ENCODE measurements at regions not wholly inside any gene's neighbourhood (a gene's known extent, or its start where the extent isn't known, plus 50 kb on each side); places are given as distances from the start of the nearest gene placed in this dataset.
"Not testable (repeated sequence)": the region's sequence is repeated elsewhere in the genome, so short reads cannot be mapped to it uniquely, and the experiment has no call there.

DNA sequence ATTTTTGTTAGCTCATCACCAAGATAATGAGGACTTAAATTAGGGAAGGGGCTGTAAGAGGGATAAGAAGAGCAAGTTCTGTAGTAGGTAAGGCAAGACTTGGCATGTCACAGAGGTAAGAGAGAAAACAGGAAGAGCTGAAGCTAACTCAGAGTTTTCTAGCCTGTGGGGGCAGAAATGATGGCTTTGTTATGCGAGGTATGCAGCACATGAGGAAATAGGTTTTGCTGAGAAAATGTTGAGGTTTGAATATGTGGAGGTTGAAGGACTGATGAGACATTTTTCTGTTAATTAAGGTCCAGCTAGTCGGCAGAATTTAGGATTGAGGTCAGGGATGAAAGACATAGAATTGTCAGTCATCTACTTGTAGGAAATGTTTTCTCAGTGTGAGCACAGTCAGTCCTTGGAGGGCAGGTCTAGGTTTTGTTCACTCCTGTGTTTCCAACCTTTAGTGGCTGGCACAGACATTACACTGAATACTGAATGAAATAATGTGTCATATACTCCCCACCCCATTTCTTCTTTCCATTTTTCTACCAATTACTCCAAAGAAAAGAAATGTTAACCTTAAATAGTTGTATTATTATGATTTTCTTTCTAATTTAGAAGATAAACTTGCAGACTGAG, 154.0 kb upstream of the AADAT start:
- no peak for DNase-seq

DNA sequence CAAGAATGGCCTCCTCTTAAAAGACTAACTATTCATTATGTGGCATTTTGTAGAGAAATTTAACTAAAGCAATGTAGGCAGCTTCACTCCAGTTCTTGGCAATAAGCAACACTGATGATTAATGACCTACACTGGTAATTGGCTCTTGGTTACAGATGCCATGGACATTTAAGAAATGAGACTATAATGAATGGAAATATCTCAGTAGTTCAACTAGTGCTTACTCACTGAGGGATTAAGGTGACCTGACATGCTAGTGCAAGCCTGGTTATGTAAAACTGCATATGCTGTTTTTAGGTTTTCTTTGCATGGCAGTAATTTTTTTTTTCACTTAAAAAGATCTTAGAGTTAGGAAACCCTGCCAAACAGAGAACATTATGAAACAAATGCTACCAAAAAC, 152.7 kb upstream of the AADAT start:
- no peak for DNase-seq

DNA sequence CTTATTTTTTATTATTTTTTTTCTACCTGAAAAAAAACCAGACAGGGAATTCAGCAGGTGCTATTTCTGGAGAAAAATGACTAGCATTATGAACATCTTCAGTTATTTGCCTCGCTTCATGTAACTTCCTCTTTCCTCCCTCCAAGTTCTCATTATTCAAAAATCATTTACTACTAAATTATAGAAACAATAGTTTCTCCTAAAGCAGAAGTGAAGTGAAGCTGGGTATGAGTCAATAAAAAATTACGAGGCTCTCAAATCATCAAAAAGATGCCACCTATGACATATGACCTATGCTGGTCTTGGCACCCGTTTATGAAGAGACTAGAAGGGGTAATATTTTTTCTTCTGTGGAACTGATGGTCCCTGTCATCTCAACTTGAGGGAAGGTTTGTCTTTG, 145.0 kb upstream of the AADAT start:
- no peak for DNase-seq

DNA sequence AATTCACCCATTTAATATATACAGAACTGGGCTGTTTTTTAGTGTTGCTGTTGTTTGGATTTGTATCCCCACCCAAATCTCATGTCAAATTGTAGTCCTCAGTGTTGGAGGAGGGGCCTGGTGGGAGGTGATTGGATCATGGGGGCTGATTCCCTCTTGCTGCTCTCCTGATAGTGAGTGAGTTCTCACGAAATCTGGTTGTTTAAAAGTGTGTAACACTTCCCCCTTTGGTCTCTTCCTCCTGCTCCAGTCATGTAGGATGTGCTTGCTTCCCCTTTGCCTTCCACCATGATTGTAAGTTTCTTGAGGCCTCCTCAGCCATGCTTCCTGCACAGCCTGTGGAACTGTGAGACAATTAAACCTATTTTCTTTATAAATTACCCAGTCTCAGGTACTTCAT, 141.6 kb upstream of the AADAT start:
- DNase-seq, result no peak

DNA sequence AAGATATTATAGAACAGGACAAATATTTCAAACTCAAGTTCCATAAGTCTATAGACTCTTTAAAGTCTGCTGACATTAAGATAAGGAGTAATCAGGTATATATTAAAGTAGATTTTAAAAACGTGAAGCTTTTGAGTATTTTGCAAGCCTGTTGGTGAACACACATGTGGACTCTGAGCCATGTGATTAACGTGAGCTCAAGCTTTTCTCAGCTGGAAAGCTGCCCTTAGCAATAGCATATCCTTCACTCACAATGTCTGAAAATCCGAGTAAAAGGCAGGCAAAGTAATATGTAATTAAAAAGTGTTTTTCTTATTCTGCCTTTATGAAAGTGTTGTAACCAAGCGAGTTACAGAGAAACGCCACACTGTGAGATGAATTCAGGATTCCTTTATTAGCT, 140.5 kb upstream of the AADAT start:
- no peak for DNase-seq

DNA sequence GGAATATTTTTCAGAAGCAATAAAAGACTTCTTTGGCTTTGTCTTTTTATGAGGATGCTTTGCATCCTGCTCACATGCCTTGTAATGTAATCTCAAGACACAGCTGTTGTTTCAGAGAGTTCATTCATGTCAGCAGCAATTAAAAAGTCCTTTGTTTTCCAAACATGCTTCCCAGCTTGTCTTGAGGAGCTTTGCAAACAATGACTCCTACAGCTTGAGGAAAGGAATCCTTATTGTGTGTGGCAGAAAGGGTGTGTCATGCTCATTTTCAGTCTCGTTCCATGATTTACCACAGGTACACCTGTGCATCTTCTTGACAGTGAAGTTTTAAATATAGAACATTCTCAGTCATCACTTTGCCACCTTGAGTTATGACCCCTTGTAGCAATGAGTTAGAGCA, 139.2 kb upstream of the AADAT start:
- no peak for DNase-seq

DNA sequence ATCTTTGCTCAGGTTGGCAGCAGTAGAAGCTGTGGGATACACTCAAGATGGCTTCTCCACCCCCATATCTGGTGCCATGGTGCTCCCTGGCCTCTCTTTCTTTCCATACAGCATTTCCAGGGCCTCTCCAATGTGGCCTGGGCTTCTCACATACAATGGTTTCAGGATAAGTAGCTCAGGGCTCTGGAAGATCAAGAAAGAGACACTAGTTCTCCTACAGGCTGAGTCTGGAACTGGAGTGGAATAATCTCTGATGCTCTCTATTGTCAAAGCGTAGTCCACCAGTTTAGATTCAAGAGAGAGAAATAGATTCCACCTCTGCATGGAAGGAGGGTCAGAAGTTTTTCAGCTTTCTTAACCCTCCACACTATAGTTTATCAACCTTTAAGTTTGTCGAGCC, 138.2 kb upstream of the AADAT start:
- no peak for DNase-seq

DNA sequence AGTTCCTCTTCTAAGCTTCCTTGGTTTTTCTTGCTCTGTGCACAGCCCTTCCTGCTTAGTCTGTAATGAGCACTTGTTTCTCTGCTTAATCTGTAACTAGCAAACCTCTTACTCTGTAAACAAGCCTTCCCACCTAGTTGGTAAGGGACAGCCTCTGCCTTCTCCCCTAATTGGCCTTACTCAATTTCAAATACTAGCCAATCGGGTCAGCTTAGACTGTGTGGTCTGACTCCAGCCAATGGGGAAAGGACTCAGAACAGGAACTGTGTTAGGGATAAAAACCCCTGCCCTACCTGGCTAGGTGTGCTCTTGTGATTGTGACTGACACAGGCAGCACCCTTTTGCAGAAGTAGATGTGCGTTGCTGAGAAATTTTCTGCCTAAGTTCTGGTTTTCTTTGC, 136.5 kb upstream of the AADAT start:
- no peak for DNase-seq

DNA sequence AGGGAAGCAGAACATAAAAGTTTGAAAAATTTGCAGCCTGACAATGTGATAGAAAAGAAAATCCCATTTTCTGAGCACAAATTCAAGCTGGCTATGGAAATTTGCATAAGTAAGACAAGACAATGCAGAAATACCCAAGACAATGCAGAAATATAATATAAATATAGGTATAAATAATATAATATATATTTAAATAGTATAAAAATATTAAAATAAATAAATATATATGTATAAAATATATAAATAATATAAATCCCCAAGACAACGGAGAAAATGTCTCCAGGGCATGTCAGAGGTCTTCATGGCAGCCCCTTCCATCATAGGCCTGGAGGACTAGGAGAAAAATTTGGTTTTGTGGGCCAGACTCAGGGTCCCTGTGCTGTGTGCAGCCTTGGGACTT, 125.0 kb upstream of the AADAT start:
- DNase-seq, result no peak

DNA sequence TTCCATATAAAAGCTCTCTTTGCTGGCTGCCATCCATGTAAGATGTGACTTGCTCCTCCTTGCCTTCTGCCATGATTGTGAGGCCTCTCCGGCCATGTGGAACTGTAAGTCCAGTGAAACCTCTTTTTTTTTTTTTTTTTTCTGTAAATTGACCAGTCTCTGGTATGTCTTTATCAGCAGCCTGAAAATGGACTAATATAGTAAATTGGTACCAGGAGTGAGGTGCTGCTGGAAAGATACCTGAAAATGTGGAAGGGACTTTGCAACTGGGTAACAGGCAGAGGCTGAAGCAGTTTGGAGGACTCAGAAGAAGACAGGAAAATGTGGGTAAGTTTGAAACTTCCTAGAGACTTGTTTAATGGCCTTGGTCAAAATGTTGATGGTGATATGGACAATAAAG, 124.3 kb upstream of the AADAT start:
- no peak for DNase-seq

DNA sequence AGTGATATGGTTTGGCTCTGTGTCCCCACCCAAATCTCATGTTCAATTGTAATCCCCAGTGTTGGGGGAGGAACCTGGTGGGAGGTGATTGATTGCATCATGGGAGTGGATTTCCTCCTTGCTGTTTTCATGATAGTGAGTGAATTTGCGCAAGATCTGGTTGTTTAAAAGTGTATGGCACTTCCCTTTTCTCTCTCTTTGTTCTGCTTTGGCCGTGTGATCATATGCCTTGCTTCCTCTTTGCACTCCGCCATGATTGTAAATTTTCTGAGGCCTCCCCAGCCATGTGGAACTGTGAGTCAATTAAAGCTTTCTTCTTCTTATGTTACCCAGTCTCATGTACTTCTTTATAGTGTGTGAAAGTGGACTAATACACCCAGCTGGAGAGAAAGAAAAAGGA, 113.0 kb upstream of the AADAT start:
- DNase-seq, result no peak

DNA sequence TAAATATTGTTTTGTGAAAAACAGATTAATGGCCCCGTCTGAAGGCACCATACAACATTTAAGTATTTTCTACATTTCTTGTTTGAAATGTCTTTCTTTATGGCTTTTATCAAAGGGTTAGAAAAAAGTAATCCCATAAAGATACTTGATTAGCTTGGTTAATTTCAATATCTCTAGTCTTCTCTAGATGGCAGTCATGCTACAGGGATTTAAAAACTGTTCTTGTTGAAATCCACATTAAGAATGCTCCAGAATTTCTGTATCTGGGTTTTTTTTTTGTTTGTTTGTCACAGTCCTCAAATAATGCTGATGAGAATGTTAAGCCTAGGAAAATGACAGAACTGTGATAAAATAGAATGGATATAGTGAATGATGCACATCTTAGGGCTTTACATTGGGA, 109.0 kb upstream of the AADAT start:
- DNase-seq, result no peak

DNA sequence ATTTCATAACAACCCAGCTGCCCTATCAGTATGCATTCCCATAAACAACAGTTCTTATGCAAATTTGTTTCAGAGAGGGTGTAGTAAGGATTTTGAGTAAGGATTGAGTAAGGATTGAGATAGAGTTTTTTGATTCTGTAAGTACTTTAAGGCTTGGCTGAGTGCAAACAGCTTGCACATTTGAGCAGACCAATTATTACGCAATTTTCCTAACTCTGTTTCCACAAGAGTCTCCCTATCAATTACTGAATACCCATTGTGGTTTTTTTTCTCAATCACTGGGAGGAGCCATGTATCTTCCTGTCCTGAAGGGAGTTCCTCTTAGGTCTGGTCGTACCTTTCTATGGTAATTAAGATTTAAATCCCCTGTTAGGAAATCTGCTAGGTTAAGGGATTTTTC, 105.0 kb upstream of the AADAT start:
- not testable (repeated sequence) for DNase-seq

DNA sequence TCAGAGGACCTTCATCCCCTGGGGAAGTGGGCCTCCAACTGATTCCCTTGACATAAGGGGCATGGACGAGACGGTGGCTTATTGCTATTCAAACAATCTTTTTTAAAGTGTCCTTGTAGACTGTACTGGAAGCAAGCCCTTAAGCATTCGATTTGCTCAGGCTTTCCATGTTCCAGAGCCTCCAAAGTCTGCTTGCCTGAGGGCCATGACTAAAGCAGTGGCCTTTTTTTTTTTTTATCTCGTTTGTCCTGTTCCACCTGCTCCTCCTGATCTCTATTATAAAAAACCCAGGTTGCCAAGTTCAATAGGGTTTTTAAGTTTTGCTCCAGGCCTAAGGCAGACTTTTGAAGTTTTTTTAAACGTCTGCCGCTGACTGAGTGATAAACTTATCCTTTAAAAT, 103.7 kb upstream of the AADAT start:
- DNase-seq, result no peak

DNA sequence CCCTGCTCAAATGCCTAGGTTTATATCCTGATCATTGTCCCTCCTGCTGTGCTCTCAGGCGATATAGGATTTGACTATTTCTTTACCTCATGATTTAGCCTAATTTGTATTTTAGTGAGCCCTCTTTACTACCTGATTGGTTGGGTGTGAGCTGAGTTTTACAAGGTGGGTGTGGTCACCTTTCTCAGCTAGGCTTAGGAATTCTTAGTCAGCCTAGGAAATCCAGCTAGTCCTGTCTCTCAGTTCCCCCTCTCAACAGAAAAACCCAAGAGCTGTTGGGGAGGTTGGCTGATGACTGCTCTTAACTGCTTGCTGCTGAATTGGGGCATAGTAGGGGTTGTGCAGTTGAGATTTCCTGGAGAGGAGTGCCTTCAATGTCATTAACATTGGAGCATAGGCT, 100.5 kb upstream of the AADAT start:
- no peak for DNase-seq

DNA sequence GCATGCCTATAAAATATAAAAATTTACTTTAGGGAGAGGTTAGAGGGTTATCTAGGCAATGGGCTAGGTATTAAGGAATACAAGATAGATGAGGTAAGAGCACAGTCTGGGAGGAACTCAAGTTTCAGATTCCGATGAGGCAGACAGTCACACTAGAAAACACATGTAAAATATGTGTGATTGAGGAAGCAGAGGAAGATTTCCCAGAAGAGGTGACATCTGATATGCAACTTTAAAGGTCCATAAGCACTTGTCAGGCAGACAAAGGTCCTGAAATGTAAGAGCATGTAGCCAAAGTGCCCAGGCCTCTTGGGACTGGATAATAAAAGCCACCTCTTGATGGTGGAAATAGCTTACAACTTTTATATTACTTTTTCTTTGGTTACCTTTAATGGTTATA, 81.1 kb upstream of the AADAT start:
- no peak for DNase-seq

DNA sequence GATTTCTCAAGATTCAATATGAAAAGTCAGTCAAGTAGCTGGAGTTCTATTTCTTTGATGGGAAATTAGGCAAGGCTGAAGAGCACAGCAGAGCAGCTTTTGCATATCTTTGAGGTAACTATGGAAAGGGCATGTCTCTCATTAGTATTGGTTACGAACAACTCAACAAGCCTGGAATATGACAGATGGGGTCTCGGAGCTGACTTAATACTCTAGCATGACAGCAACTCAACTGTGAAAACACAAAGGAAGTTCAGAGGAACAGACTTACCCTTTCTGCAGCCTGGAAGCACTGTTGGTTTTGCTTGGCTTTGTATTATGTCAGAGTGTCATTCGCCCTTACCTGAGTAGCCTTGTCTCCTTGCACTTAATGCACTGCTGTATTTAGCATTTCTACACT, 79.9 kb upstream of the AADAT start:
- DNase-seq, result no peak

DNA sequence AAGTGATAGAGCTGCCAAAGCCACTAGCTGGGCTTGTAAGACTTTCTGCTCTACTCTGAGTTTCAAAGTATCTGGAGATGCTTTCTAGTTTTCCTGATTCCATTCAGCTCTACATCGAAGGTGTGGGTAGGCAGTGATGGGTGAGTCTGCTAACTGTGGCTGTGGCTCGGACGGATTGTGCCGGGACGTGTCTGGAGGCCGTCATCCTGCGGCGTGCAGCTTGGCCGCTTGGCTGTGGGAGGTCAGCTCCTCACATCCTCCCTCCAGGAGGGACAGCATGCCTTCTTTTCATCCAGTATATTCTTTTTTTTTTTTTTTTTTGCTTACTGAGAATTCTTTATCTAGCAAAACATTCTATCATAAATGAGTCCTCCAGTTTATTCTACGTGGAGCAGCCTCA, 77.9 kb upstream of the AADAT start:
- DNase-seq, result no peak

DNA sequence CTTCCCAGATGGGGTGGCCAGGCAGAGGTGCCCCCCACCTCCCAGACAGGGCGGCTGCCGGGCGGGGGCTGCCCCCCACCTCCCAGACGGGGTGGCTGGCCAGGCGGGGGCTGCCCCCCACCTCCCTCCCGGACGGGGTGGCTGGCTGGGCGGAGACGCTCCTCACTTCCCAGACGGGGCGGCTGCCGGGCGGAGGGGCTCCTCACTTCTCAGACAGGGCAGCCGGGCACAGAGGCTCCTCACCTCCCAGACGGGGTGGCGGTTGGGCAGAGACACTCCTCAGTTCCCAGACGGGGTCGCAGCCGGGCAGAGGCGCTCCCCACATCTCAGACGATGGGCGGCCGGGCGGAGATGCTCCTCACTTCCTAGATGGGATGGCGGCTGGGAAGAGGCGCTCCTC, 76.4 kb upstream of the AADAT start:
- not testable (repeated sequence) for DNase-seq

DNA sequence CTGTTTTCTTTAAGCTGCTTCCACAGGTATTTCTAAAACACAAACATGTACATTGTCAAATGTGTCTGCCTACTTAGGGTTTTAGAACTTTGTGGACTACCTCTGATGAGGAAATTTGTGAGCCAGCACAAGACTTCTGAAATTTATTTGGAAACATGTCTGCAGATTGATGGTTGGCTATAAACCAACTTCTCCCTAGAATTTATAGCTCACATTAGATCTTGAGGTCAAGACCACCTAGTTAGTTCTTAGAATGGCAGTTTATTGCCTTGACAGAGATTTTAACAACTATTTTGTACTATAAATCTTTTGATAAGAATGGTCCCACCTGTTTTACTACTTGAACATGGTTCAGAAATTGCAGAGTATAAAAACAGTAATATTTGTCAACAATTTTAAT, 72.7 kb upstream of the AADAT start:
- no peak for DNase-seq

DNA sequence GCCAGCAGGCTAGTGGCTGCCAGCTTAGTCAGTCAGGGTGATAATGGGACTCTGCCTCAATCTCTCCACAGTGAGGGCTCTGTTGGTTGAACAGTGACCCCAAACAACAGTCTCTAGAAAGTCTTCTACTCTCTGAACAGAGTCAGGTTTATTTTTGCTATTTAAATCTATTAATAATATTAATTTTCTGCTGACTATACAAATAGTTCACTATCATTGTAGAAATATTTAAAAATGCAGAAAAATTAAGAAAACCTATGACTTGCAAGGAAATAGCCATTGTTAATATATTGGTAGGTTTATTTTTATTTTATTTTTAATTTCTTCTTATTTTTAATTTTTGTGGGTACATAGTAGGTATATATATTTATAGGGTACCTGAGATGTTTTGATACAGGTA, 67.9 kb upstream of the AADAT start:
- DNase-seq, result no peak

DNA sequence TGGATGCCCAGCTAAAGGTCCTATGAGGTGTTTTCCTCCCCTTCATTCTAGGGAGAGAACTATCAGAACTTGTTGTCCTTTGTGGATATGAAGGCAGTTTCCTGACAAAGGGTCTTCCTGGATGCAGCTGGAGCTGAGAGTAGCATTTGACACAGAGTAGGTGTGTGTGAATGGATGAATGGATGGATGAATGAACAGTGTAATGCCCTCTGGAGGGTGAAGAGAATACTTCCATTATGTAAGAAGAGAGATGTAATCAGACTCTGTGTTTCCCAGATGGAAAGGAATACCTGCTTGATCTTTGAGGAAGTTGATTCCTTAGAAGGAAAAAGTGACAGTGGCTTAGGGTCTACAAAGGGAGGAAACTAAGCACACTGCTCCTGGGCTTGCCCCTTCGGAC, 55.4 kb upstream of the AADAT start:
- no peak for DNase-seq

DNA sequence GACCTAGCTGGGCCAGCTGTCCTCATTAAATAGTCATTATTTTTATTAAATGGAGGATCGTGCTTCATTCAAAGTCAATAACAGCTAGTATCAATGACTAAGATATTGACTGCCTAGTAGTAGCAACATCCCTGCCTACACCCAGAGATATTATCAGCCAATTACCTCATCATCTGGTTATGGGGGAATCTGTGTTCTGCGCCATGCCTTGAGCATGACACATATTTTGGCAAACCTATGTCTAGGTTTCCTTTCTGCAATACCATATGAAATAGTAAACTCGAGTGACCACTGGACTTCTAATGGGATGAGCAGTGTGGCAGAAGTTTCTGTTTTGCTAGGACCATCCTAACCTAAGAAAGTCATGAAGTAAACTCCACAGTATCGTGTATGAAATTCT, 50.0 kb upstream of the AADAT start:
- no peak for DNase-seq
